ENCODE measurements at regions not wholly inside any gene's neighbourhood (a gene's known extent, or its start where the extent isn't known, plus 50 kb on each side); places are given as distances from the start of the nearest gene placed in this dataset.

GRCh38 chr18:11259469-11260150 lies 110.2 kb upstream of the PIEZO2 start:
- DNase-seq = no peak

DNA sequence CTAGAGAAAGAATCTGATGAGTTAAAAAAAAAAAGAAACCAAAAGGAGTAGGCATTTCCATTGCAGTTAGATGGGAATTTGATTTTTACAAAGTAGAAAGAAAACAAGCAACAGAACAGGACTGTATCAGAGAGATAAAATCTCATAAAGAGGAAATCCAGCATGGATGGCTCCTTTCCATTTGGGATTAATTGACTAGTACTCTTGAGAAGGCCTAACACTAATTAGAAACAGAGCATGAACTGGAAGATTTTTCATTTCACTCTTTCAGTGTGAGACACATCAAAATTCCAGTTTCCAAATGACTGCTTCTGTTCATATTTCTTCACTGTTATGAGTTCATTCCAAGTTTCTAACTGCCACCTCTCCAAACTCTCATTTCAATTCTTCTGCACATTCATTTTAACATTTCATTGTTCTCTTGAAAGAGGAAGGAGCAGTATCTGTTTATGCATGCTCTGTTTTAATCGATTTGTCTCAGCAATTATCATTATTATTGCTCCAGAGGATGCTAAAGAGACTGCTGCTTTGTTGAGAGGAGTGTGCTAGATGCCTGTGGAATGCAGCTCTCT lies 108.8 kb upstream of the PIEZO2 start:
- no peak for DNase-seq

GRCh38 chr18:11256251-11256650 lies 106.9 kb upstream of the PIEZO2 start:
- no peak for DNase-seq

GRCh38 chr18:11251891-11252270 lies 102.5 kb upstream of the PIEZO2 start:
- no peak for DNase-seq

DNA sequence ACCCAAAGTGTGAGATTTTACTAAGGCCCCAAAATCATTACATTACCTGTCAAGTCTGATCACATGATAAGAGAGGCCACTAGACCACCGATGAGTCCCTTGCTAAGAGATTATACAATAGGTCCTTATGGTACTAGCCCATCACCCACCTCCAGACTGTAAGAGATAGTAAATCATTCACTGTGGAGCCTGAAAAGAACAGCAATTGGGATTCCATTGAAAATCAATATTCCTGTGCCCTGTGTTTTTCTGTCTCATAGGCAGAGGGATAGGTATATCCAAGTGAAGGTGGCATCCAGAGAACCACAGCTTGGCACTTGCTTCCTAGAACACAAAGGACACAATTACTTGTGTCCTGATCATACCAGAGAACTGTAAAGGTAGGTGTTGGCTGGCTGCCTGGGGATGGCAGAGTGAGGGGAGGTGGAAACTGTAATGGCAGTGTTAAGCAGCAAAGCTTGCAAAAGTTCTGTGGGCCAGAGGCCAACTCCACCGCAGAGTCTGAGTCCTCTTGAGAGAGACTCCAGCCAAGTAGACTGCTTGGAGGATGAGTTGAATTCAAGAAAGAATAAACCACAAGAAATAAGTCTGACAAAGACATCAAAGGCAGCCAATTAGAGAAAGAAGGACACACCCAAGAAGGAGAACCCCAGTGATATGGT lies 102.0 kb upstream of the PIEZO2 start:
- DNase-seq = peak; percentile 31

DNA sequence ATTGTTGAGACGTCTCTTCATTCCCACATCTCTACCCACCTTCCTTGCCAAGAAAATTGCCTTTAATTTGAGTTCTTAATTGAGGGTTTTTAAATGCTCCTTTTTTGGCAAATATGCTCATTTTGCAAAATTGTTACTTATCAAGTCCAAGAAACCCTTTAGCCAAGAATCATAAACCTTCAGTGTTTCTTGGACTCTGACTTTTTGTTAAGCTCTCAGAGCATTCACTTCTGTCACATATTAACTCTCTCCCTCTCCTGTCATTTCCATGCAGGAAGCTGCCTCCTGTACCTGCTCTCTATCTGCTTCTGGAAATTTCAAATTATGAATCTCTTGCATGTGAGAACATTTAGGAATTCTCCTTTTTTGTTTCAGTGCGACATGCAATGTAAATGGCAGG lies 100.0 kb upstream of the PIEZO2 start:
- no peak for DNase-seq

- DNase-seq = no peak
Observed at GRCh38 chr18:11247381-11247970, 98.1 kb upstream of the PIEZO2 start.

GRCh38 chr18:11246495-11247300 lies 97.3 kb upstream of the PIEZO2 start:
- DNase-seq = no peak

GRCh38 chr18:11245879-11246278 lies 96.5 kb upstream of the PIEZO2 start:
- no peak for DNase-seq

DNA sequence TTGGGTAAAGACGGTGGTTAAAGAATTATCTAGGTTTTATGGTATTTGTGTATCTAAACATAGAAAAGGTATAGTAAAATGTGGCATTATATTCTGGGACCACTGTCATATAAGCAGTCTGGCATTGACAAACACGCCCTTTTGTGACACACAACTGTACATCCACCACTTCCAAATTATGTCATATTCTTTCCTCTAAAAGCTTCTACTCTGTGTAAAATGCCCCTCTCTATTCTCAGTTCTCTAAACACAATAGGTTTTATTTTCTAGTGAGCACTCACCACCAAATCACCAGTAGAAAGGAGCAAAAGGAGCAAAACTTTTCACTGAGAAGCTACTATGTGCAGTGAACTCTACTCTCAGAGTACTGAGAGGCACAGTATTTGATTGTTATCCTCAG lies 88.1 kb upstream of the PIEZO2 start:
- no peak for DNase-seq

DNA sequence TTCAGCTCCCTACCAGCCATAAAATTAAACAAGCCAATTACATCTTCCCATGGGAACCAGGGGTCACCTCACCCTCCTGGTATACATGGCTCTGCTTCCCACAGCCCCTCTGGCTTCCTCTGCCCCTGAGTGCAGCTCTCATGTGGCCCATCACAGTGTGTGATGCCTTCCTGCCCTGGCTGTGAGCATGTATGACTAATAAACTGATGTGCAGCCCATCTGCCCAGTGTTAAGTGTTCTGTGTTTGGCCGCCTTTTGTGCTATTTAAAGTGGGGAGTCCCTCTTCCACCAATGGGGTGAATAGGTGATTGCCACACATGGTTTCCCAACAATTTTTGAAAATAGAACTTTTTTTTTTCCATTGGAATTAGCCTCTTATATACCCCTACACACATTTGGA lies 87.7 kb upstream of the PIEZO2 start:
- no peak for DNase-seq

GRCh38 chr18:11224153-11224552 lies 74.8 kb upstream of the PIEZO2 start:
- DNase-seq = no peak

GRCh38 chr18:11219571-11219970 lies 70.2 kb upstream of the PIEZO2 start:
- DNase-seq = no peak

GRCh38 chr18:11215216-11215615 lies 65.8 kb upstream of the PIEZO2 start:
- DNase-seq = no peak

GRCh38 chr18:11204020-11204419 lies 54.7 kb upstream of the PIEZO2 start:
- no peak for DNase-seq

GRCh38 chr18:11199477-11199876 lies 50.1 kb upstream of the PIEZO2 start:
- DNase-seq = no peak

Measured in DMS79 (cell line).